ENCODE measurements at regions not wholly inside any gene's neighbourhood (a gene's known extent, or its start where the extent isn't known, plus 50 kb on each side); places are given as distances from the start of the nearest gene placed in this dataset.
"Not testable (repeated sequence)": the region's sequence is repeated elsewhere in the genome, so short reads cannot be mapped to it uniquely, and the experiment has no call there.

DNA sequence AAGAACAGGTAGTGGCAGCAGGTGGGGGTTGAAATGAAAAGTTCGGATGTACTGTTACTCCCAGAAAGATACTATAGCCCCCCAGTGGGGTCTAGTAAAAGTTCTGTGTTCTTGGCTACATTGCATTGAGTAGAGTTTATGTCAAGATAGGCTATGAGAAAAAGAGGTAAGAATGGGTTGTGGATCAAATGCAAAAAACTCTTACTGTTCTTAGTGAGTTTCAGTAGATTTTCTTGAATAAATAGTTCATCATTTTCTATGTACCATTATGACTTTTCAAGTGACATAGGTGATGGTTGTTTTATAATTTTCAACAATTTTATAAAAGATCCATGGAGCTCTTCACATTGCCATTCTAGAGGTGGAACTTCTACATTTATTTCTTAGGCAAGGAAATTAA is 165.4 kb downstream of the USP22 start:
- TF ChIP-seq, protein P1, sequence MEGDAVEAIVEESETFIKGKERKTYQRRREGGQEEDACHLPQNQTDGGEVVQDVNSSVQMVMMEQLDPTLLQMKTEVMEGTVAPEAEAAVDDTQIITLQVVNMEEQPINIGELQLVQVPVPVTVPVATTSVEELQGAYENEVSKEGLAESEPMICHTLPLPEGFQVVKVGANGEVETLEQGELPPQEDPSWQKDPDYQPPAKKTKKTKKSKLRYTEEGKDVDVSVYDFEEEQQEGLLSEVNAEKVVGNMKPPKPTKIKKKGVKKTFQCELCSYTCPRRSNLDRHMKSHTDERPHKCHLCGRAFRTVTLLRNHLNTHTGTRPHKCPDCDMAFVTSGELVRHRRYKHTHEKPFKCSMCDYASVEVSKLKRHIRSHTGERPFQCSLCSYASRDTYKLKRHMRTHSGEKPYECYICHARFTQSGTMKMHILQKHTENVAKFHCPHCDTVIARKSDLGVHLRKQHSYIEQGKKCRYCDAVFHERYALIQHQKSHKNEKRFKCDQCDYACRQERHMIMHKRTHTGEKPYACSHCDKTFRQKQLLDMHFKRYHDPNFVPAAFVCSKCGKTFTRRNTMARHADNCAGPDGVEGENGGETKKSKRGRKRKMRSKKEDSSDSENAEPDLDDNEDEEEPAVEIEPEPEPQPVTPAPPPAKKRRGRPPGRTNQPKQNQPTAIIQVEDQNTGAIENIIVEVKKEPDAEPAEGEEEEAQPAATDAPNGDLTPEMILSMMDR (conservative IDR thresholded peaks at IDR 0.05; ENCODE audit: low read depth, low read length): not testable (repeated sequence)
- not testable (repeated sequence) for TF ChIP-seq EZH2 (IDR thresholded peaks at IDR 0.05; ENCODE audit: low read length, unreplicated experiment)
